ENCODE measurements at regions not wholly inside any gene's neighbourhood (a gene's known extent, or its start where the extent isn't known, plus 50 kb on each side); places are given as distances from the start of the nearest gene placed in this dataset.

- H2AFZ ChIP-seq (ENCODE audit: low read length), result no peak overlapping the region
- TF ChIP-seq EZH2 (IDR thresholded peaks at IDR 0.05; ENCODE audit: borderline replicate concordance, low read length) (no peak), CTCF (IDR thresholded peaks at IDR 0.05; ENCODE audit: low read length) (no peak)
- no peaks in the 10 kb centered on the region for H3K9me2 ChIP-seq (ENCODE audit: low read depth, low read length)
- H3K79me2 ChIP-seq (ENCODE audit: insufficient read depth, low read length), result no peaks in the 10 kb centered on the region
- H3K27me3 ChIP-seq (ENCODE audit: insufficient read depth, low read length), result no peaks in the 10 kb centered on the region
- H3K9ac ChIP-seq (ENCODE audit: low read length), result no peak overlapping the region
- no peak overlapping the region for H3K27ac ChIP-seq (ENCODE audit: low read depth, low read length, poor library complexity, severe bottlenecking)
- H4K20me1 ChIP-seq (ENCODE audit: insufficient read depth, low read length), result no peaks in the 10 kb centered on the region
- no peak overlapping the region for H3K4me2 ChIP-seq (ENCODE audit: low read length)
- H3K9me3 ChIP-seq (ENCODE audit: low read length), result no peaks in the 10 kb centered on the region
- H3K4me1 ChIP-seq (ENCODE audit: insufficient read depth, low read length, severe bottlenecking), result no peaks in the 10 kb centered on the region
- no peaks in the 10 kb centered on the region for H3K36me3 ChIP-seq (ENCODE audit: insufficient read depth, low read length)
- H3F3A ChIP-seq (ENCODE audit: insufficient read depth, low read length), result no peaks in the 10 kb centered on the region
- no peak overlapping the region for H3K4me3 ChIP-seq (ENCODE audit: low read depth, low read length, poor library complexity, severe bottlenecking)
Measured at GRCh38 chr16:77067900-77068299, 123.1 kb upstream of the MON1B start.

GRCh38 chr16:77068402-77068801, 122.6 kb upstream of the MON1B start:
- H3K27ac ChIP-seq (ENCODE audit: low read depth, low read length, poor library complexity, severe bottlenecking), result no peak overlapping the region
- H3K27me3 ChIP-seq (ENCODE audit: insufficient read depth, low read length), result no peaks in the 10 kb centered on the region
- no peak overlapping the region for H2AFZ ChIP-seq (ENCODE audit: low read length)
- no peaks in the 10 kb centered on the region for H4K20me1 ChIP-seq (ENCODE audit: insufficient read depth, low read length)
- no peak for TF ChIP-seq EZH2 (IDR thresholded peaks at IDR 0.05; ENCODE audit: borderline replicate concordance, low read length)
- TF ChIP-seq CTCF (IDR thresholded peaks at IDR 0.05; ENCODE audit: low read length), result no peak
- H3K36me3 ChIP-seq (ENCODE audit: insufficient read depth, low read length), result no peaks in the 10 kb centered on the region
- no peaks in the 10 kb centered on the region for H3K79me2 ChIP-seq (ENCODE audit: insufficient read depth, low read length)
- H3K9me2 ChIP-seq (ENCODE audit: low read depth, low read length), result no peaks in the 10 kb centered on the region
- H3K4me1 ChIP-seq (ENCODE audit: insufficient read depth, low read length, severe bottlenecking), result no peaks in the 10 kb centered on the region
- no peak overlapping the region for H3K4me2 ChIP-seq (ENCODE audit: low read length)
- no peaks in the 10 kb centered on the region for H3F3A ChIP-seq (ENCODE audit: insufficient read depth, low read length)
- no peak overlapping the region for H3K9ac ChIP-seq (ENCODE audit: low read length)
- H3K9me3 ChIP-seq (ENCODE audit: low read length), result no peaks in the 10 kb centered on the region
- H3K4me3 ChIP-seq (ENCODE audit: low read depth, low read length, poor library complexity, severe bottlenecking), result no peak overlapping the region

GRCh38 chr16:77069929-77070328, 121.1 kb upstream of the MON1B start:
- no peaks in the 10 kb centered on the region for H3K36me3 ChIP-seq (ENCODE audit: insufficient read depth, low read length)
- no peaks in the 10 kb centered on the region for H3K27me3 ChIP-seq (ENCODE audit: insufficient read depth, low read length)
- H3K4me2 ChIP-seq (ENCODE audit: low read length), result no peak overlapping the region
- H3K9me2 ChIP-seq (ENCODE audit: low read depth, low read length), result no peaks in the 10 kb centered on the region
- H3F3A ChIP-seq (ENCODE audit: insufficient read depth, low read length), result no peaks in the 10 kb centered on the region
- TF ChIP-seq CTCF (IDR thresholded peaks at IDR 0.05; ENCODE audit: low read length) (no peak), EZH2 (IDR thresholded peaks at IDR 0.05; ENCODE audit: borderline replicate concordance, low read length) (no peak)
- no peaks in the 10 kb centered on the region for H4K20me1 ChIP-seq (ENCODE audit: insufficient read depth, low read length)
- no peak overlapping the region for H2AFZ ChIP-seq (ENCODE audit: low read length)
- H3K79me2 ChIP-seq (ENCODE audit: insufficient read depth, low read length), result no peaks in the 10 kb centered on the region
- no peak overlapping the region for H3K4me3 ChIP-seq (ENCODE audit: low read depth, low read length, poor library complexity, severe bottlenecking)
- no peak overlapping the region for H3K9ac ChIP-seq (ENCODE audit: low read length)
- H3K9me3 ChIP-seq (ENCODE audit: low read length), result no peaks in the 10 kb centered on the region
- no peaks in the 10 kb centered on the region for H3K4me1 ChIP-seq (ENCODE audit: insufficient read depth, low read length, severe bottlenecking)
- H3K27ac ChIP-seq (ENCODE audit: low read depth, low read length, poor library complexity, severe bottlenecking), result no peak overlapping the region

Measured in OCI-LY1 (cell line).